T-helper 2 cell treated with Interferon-gamma antibody and Interleukin-4, amounts not matched to agents 100 ng/mL and 5 ng/mL, for 36 hours (primary cell): ENCODE measurements at regions not wholly inside any gene's neighbourhood (a gene's known extent, or its start where the extent isn't known, plus 50 kb on each side); places are given as distances from the start of the nearest gene placed in this dataset.

ENCODE experiments used
- intact Hi-C: fragments of 100-400 bp; cut with micrococcal nuclease; formaldehyde crosslinking; loops from one replicate; pipeline ENCODE4 v1.15.1; 2023

DNA sequence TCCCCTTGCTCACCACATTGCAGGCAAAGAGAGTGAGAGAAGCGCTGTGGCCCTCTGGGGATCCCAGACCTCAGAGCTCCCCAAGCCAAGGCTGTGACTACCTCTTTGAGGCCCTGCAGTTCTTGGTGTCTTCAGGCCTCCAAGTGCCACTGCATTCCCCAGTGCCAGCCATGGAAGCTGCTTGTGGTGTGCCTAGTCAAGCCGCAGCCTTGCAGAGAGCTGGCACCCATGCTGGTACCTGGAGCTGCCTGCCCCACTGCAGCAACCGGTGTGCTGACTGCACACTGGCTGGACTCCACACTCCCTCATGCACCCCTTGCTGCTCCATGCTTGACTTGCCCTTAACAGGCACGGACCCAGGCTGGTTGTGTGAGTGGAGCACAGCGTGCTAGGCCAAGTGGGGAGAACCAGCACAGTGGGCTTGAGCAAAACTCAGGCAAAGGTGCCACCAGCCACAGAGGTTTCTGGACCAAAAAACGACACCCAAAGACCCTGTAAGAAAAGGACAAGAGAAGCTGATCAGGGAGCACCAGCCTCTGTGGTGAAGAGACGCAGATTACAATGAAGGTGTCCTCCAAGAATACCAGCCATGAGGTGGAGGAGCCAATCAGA, 113.5 kb upstream of the TMEM18 start:
- intact Hi-C loops = no loop called here

- intact Hi-C loops = no loop called here
These were observed 112.9 kb upstream of the TMEM18 start for GRCh38 chr2:790081-790480.

DNA sequence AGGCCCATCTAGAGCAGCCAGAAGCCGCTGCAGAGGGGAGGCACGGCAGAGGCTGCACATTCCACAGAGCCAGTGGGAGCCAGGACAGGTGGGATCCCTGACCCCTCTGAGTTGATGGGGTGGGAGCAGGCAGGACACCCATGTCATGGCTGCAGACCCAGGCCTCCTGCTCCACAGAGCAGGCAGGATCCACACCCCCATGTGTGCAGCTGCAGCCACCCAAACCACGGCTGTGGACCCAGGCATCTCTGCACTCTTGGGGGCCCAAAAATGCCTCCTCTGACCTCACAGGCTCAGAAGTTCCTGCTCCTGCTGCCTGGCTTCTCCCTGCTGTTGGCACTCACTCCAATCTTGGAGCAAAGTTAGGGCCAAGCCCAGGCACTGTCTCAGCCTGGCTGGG, 112.3 kb upstream of the TMEM18 start:
- intact Hi-C loops = no loop called here

DNA sequence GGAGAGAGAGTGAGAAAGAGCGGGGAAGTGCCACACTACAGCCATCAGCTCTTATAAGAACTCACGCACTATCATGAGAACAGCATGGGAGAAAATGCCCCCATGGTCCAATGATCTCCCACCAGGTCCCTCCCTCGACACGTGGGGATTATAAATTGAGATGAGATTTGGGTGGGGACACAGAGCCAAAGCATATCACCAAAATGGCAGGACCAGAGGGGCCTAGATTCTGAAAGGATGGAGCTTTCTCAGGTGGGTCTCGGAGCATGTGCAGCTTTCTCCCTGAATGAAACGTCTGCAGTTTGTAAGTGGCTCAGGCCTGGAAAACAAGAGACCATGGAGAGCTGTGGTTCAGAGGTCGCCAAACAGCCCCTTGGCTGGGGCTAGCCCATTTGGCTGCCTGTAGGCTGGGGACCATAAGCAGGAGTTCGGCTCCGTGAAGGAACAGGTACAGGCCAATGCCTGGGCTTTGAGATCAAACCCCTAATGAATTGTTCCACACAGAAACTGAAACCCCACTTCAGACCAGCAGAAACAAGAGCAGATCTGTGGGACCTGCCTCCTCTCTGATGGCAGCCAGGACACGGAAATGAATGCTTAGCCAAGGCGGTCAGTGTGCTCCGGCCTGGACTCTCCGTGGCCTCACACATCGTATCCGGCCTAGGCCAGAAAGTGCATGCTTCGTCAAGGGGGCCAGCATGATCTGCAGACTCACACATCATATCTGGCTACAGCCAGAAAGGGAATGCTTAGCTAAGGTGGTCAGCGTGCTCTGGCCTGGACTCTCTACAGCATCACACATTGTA, 111.2 kb upstream of the TMEM18 start:
- intact Hi-C loops = no loop called here

GRCh38 chr2:784753-785152, 107.5 kb upstream of the TMEM18 start:
- intact Hi-C loops = no loop called here

DNA sequence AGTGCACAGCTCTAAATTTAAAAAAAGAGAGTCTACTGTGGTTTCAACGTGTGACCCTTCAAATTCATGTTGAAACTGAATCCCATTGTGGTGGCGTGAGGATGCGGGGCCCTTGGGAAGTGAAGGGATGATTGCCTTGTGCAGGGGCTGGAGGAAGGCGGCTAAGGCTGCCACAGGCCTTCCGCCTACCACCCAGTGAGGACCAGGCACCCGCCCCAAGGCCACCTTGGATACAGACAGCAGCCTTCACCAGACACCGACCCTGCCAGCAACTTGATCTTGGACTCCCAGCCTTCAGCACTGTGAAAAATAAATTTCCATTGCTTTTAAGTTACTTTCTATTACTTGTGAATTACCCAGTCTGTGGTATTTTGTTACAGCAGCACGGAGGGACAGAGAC, 103.4 kb upstream of the TMEM18 start:
- intact Hi-C loops = no loop called here

DNA sequence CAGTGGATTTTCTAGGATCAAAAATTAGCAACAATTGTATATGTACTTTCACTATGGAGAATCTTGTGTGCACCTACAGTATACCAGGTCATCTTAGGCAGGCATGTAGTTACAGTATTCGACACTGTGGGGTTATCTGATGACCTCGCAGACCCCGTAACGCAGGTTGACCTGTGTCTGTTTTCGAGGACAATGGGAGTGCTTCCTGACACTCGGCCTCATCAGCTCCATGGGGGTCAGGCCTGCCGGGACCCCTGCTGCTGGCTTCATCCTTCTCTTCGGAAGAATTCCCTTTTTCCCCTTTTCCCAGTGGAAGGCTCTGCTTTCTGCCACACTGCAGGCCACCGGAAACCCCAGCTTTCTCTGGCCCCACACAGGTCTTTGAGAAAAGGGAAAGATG, 102.8 kb upstream of the TMEM18 start:
- intact Hi-C loops = no loop called here

DNA sequence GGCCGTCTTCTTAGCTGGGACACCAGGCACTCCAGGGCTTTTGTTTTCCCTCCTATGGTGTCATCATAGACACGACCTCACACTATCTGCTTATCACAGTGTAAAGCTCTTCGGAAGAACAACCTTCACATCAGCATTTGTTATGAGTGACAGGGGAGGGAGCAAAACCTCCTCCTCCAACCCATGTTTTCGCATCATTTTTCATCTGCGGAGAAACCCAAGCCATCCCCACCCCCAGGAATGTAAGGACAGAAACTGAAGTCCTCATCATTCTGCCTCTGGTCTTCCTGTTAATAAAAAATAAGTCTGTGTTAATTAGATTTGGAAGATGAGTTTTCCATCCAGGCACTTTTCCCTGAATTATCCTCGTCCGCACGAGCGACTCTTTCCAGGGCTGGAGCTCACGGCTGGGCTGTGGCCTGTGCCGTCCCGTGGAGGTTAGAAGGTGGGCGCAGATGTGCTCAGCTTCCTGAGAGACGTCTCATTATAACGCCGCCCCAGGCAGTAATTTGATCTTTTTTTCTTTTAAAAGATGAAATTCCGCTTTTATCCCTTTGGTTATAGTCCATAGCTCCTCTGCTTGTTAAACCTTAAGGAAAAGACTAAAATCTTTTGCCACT, 101.6 kb upstream of the TMEM18 start:
- intact Hi-C loops = no loop called here

DNA sequence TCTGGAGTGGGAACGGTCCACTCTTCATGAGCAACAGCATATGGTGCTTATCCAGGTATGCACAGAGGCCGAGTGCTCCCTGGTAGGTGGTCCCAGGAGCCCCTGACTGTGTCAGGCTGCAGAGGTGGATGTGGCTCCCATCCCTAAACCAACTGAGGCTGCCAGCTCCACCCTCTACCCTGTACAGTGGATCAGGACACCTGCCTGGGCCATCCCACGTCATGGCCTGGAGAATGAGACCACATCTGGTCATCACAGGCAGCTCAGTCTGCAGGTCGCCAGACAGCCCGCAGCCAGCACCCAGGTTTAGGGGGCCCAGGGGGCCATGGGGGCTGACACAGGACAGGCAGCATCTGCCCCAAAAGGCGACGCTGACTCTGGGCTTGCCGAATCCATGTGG, 100.3 kb upstream of the TMEM18 start:
- intact Hi-C loops = no loop called here

- intact Hi-C loops = no loop called here
These were observed 99.8 kb upstream of the TMEM18 start for GRCh38 chr2:777051-777450.

- intact Hi-C loops = no loop called here
These were observed 99.3 kb upstream of the TMEM18 start for GRCh38 chr2:776487-776886.

DNA sequence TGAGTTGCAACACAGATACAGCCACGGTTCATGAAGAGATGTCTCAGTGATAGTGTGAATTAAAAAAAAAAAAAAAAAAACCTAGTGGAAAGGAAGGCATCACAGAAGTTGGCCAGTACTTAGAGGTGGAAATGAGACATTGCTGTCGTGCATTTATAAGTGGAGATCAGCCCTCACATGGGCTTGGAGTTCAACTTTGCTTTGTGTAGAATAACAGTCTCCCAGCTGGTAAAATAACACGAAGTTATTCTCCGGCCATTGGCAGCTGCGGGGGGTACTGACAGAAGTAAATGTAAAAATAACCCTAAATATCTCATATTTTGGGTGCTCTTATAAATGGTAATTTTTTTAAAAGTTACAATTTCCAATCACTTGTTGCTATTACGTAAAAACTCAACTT, 98.8 kb upstream of the TMEM18 start:
- intact Hi-C loops = no loop called here

GRCh38 chr2:774436-774835, 97.2 kb upstream of the TMEM18 start:
- intact Hi-C loops = no loop called here

GRCh38 chr2:773256-774160, 96.3 kb upstream of the TMEM18 start:
- intact Hi-C loops = no loop called here

- intact Hi-C loops = no loop called here
These were observed 94.3 kb upstream of the TMEM18 start for GRCh38 chr2:771538-771937.

- intact Hi-C loops = no loop called here
These were observed 93.6 kb upstream of the TMEM18 start for GRCh38 chr2:770776-771175.

- intact Hi-C loops = no loop called here
These were observed 92.6 kb upstream of the TMEM18 start for GRCh38 chr2:769771-770170.

GRCh38 chr2:768451-768850, 91.2 kb upstream of the TMEM18 start:
- intact Hi-C loops = no loop called here

GRCh38 chr2:767944-768343, 90.7 kb upstream of the TMEM18 start:
- intact Hi-C loops = no loop called here

DNA sequence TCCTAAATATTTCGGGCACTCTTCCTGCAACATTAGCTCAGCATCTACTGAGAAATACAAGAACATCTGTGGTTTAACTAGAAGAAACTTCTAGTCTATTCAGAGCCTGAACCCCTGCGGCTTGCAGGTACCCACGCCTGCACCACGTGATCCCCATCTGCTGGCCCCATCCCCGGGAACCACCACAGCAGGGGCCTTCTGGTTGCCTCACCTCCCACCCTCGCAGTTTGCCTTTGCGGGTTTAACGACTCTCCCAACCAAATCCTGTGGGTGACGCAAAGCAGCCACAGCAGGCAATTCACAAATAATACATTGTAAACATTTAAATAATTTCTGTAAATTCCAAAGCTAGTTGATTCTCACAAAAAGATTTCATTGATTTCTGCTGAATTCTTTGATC, 90.2 kb upstream of the TMEM18 start:
- intact Hi-C loops = no loop called here

- intact Hi-C loops = no loop called here
These were observed 89.0 kb upstream of the TMEM18 start for GRCh38 chr2:766255-766654.

- intact Hi-C loops = no loop called here
These were observed 88.2 kb upstream of the TMEM18 start for GRCh38 chr2:765369-765768.
